Vagina (tissue), 2 donors: ENCODE measurements at regions not wholly inside any gene's neighbourhood (a gene's known extent, or its start where the extent isn't known, plus 50 kb on each side); places are given as distances from the start of the nearest gene placed in this dataset.

Experiments used
- POLR2A ChIP-seq, 2 donors: fragments of 450-650 bp; IDR thresholded peaks; one replicate each; pipeline ENCODE4 v1.6.1; 2017; ENCODE audit warnings: antibody characterized with exemption in 2 of 2, mild to moderate bottlenecking in 2 of 2, moderate library complexity in 2 of 2
- POLR2AphosphoS5 ChIP-seq, 2 donors: sonication (generic); formaldehyde crosslinking; IDR thresholded peaks; one replicate each; pipeline ENCODE4 v1.9.0; 2017; ENCODE audit warnings: antibody characterized with exemption in 2 of 2, mild to moderate bottlenecking in 2 of 2, low read depth in 1 of 2; ENCODE audit not compliant: insufficient read depth in 1 of 2
- TF ChIP-seq, protein P1 (sequence below), 3 experiments: fragments of 450-650 bp in 2 of 3; fragments of 200-600 bp in 1 of 3; sonication (generic) in 1 of 3; IDR thresholded peaks; one replicate each; pipeline ENCODE4 v1.5.1; 2017 to 2019; ENCODE audit warnings: antibody characterized with exemption in 3 of 3, mild to moderate bottlenecking in 2 of 3, moderate library complexity in 2 of 3

DNA sequence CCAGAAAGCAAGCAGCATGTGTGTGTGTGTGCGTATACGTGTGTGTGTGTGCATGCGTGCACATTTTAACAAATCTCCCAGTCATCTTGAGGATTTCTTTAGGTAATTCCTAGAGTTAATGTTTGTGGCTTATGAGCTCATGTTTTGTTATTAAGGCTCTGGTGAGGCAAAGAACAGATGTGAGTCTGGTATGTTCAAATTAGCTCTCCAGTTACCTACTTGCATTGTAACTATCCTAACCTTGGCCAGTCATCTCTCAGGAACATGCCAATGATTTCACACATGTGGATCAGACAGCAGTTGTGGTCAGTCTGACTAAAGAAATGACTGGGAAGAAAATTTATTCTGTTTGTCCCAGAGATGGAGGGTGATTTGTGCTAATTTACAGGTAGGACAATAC lies 163.1 kb downstream of the IZUMO3 start:
- TF ChIP-seq, protein P1, sequence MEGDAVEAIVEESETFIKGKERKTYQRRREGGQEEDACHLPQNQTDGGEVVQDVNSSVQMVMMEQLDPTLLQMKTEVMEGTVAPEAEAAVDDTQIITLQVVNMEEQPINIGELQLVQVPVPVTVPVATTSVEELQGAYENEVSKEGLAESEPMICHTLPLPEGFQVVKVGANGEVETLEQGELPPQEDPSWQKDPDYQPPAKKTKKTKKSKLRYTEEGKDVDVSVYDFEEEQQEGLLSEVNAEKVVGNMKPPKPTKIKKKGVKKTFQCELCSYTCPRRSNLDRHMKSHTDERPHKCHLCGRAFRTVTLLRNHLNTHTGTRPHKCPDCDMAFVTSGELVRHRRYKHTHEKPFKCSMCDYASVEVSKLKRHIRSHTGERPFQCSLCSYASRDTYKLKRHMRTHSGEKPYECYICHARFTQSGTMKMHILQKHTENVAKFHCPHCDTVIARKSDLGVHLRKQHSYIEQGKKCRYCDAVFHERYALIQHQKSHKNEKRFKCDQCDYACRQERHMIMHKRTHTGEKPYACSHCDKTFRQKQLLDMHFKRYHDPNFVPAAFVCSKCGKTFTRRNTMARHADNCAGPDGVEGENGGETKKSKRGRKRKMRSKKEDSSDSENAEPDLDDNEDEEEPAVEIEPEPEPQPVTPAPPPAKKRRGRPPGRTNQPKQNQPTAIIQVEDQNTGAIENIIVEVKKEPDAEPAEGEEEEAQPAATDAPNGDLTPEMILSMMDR (IDR thresholded peaks at IDR 0.05), result no peak
- TF ChIP-seq POLR2A (IDR thresholded peaks at IDR 0.05) (no peak), POLR2AphosphoS5 (IDR thresholded peaks at IDR 0.05; ENCODE audit: insufficient read depth in 1 of 2, low read depth in 1 of 2) (no peak)
